CD4-positive, alpha-beta T cell treated with Interleukin-17A for 1 hour (primary cell): ENCODE measurements at regions not wholly inside any gene's neighbourhood (a gene's known extent, or its start where the extent isn't known, plus 50 kb on each side); places are given as distances from the start of the nearest gene placed in this dataset.

Source experiments
- DNase-seq: peaks from one replicate; pipeline ENCODE4 v3.0.0-alpha.2; 2020

GRCh38 chr2:177038787-177039484 lies 173.7 kb upstream of the HNRNPA3 start:
- DNase-seq = no peak

- no peak for DNase-seq
Observed at GRCh38 chr2:177042311-177042710, 170.3 kb upstream of the HNRNPA3 start.

- no peak for DNase-seq
Observed at GRCh38 chr2:177044671-177045070, 167.9 kb upstream of the HNRNPA3 start.

GRCh38 chr2:177048981-177049380 lies 163.6 kb upstream of the HNRNPA3 start:
- no peak for DNase-seq

- no peak for DNase-seq
Observed at GRCh38 chr2:177051278-177051677, 161.3 kb upstream of the HNRNPA3 start.

- DNase-seq = no peak
Observed at GRCh38 chr2:177052471-177052870, 160.1 kb upstream of the HNRNPA3 start.

GRCh38 chr2:177053038-177053437 lies 159.6 kb upstream of the HNRNPA3 start:
- DNase-seq = no peak

- no peak for DNase-seq
Observed at GRCh38 chr2:177053716-177054115, 158.9 kb upstream of the HNRNPA3 start.

- no peak for DNase-seq
Observed at GRCh38 chr2:177056481-177056929, 156.1 kb upstream of the HNRNPA3 start.

GRCh38 chr2:177058747-177059146 lies 153.8 kb upstream of the HNRNPA3 start:
- no peak for DNase-seq

GRCh38 chr2:177059293-177059692 lies 153.3 kb upstream of the HNRNPA3 start:
- no peak for DNase-seq

GRCh38 chr2:177063331-177063730 lies 149.3 kb upstream of the HNRNPA3 start:
- no peak for DNase-seq

GRCh38 chr2:177064422-177064821 lies 148.2 kb upstream of the HNRNPA3 start:
- DNase-seq = no peak

GRCh38 chr2:177068967-177069366 lies 143.6 kb upstream of the HNRNPA3 start:
- DNase-seq = no peak

- no peak for DNase-seq
Observed at GRCh38 chr2:177072090-177072489, 140.5 kb upstream of the HNRNPA3 start.

- no peak for DNase-seq
Observed at GRCh38 chr2:177073611-177074010, 139.0 kb upstream of the HNRNPA3 start.

- no peak for DNase-seq
Observed at GRCh38 chr2:177074099-177074710, 138.4 kb upstream of the HNRNPA3 start.

GRCh38 chr2:177075254-177075653 lies 137.3 kb upstream of the HNRNPA3 start:
- no peak for DNase-seq

- no peak for DNase-seq
Observed at GRCh38 chr2:177076636-177077179, 135.9 kb upstream of the HNRNPA3 start.

- DNase-seq = no peak
Observed at GRCh38 chr2:177077778-177078177, 134.8 kb upstream of the HNRNPA3 start.

GRCh38 chr2:177078416-177078815 lies 134.2 kb upstream of the HNRNPA3 start:
- no peak for DNase-seq

GRCh38 chr2:177078855-177079254 lies 133.7 kb upstream of the HNRNPA3 start:
- no peak for DNase-seq

- DNase-seq = no peak
Observed at GRCh38 chr2:177080746-177081284, 131.8 kb upstream of the HNRNPA3 start.

- no peak for DNase-seq
Observed at GRCh38 chr2:177084607-177085006, 128.0 kb upstream of the HNRNPA3 start.
